Activated effector memory CD4-positive, alpha-beta T cell treated with anti-CD3 and anti-CD28 coated beads, Interleukin-2, amount 50 U/mL, for 16 hours (primary cell): ENCODE measurements at regions not wholly inside any gene's neighbourhood (a gene's known extent, or its start where the extent isn't known, plus 50 kb on each side); places are given as distances from the start of the nearest gene placed in this dataset.

ENCODE experiments used
- DNase-seq: peaks from one replicate; pipeline ENCODE4 v3.0.0-alpha.2; 2020

GRCh38 chr6:105786449-105786848 is 299.7 kb upstream of the PRDM1 start:
- DNase-seq, result no peak

GRCh38 chr6:105785066-105785811 is 300.9 kb upstream of the PRDM1 start:
- DNase-seq, result no peak

DNA sequence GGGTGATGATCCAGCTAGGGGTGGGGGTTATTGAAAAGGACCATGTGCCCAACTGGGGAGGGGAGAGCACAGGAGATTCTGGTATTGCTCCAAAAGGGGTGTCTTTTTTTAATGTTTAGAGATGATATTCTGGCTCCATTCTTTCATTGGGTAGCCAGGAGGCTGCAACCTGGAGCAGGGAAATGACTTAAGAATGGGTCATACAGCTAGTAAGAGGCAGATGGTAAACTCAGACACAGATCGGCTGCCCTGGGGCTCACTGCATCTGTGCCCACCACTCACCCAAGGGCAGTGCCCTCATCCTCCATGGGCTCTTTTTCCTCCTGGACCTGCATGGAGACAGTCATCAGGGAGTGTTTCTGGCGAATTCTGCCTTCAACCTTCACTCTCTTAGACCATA is 302.0 kb upstream of the PRDM1 start:
- DNase-seq, result no peak

DNA sequence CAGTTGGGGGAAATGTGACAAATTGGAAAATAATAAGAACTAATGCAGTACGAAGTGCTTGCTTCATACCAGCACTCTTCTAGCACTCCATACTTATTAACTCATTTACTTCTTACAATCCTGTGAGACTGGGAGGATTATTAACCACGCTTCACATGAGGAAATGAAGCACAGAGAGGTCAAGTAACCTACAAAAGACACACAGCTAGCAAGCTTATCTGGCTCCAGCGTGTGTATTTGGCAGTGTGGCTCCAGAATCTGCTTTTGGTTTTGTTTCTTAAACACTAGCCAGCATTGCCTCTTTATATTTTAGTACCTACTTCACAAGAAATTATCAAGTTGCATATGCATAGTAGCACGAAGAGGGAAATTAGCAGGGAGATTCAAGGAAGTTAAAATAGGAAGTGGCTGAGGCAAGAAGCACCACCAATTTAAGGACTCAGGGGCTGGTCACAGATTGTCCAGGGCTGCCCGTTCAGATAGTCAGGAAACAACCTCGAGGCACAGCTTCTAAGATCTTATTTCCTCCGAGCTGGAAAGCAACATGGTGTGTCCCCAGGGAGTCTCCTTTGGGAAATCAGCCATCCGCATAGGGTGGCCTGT is 302.7 kb upstream of the PRDM1 start:
- no peak for DNase-seq

GRCh38 chr6:105781915-105782314 is 304.2 kb upstream of the PRDM1 start:
- DNase-seq, result no peak

GRCh38 chr6:105781248-105781647 is 304.9 kb upstream of the PRDM1 start:
- DNase-seq, result peak; percentile 88

GRCh38 chr6:105780146-105780860 is 305.8 kb upstream of the PRDM1 start:
- DNase-seq, result no peak

- DNase-seq, result no peak
Observed at GRCh38 chr6:105779110-105779509, 307.0 kb upstream of the PRDM1 start.

GRCh38 chr6:105775095-105775494 is 311.0 kb upstream of the PRDM1 start:
- no peak for DNase-seq

GRCh38 chr6:105774247-105774646 is 311.9 kb upstream of the PRDM1 start:
- DNase-seq, result no peak

GRCh38 chr6:105771313-105771970 is 314.7 kb upstream of the PRDM1 start:
- no peak for DNase-seq

DNA sequence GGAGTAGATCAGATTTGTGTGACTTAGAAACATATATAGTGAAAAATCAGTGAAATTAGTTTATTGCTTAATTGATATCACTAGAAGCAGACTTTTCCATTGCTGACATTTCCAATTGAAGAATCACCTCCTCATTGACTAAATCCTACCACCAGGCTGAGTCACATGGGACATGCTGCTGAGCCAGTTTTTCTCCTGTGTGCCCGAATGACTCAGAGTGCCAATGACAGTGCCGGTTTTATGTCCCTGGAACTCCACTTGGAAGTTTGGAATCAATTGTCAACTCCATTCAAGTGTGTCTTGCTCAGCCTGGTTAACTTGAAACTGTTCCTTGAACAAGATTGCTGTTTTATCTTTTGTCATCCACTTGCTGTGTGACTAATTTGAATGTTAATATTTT is 316.1 kb upstream of the PRDM1 start:
- DNase-seq, result no peak

DNA sequence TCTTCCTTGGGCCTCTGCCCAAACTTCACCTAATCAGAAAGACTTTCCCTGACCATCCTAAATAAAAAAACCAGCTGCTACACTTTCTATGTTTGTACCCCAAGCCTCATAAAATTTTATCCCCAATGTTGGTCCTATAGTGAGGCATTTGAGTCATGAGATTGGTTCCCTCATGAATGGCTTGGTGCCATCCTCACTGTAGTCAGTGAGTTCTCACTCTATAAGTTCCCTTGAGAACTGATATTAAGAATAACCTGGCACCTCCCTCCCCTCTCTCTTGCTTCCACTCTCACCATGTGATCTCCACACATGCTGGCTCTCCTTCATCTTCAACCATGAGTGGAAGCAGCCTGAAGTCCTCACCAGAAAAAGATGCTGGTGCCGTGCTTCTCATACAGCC is 316.9 kb upstream of the PRDM1 start:
- DNase-seq, result no peak

DNA sequence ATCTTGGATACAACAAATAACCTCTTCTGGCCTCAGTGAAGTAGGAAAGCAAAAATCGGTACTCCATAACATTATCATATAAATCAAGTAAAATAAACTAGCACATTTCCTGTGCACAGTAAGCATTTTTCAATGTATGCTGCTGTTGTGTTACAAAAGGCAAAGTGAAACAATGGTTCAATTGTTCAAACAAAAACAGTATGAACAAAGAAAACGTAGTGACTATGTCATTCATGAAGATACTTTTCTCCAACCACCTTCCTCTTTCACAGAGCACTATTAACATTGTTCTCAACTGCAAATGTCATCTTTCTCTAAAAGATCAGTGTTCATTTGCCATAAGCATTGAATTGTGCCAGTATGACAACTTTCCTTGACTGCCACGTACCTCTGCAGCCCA is 318.6 kb upstream of the PRDM1 start:
- DNase-seq, result no peak

DNA sequence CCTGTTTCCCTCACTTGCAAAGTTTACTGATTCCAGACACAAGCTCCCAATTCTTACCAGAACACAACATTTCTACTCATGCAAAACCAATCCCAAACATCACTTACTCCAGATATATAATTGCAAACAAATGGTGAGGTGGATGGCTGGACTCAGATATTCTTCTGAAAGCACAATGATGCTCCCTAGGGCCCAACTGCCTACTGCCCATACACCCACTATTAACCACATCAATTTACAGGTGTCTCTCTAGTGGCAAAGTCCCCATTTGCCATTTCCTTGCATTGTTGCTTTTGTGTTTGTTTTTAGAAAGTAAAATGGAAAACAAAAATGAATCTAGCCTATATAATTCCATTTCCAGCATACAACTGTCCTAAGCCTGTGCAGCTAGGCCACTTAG is 320.9 kb upstream of the PRDM1 start:
- DNase-seq, result no peak

GRCh38 chr6:105764315-105764714 is 321.8 kb upstream of the PRDM1 start:
- no peak for DNase-seq

GRCh38 chr6:105763866-105764265 is 322.3 kb upstream of the PRDM1 start:
- no peak for DNase-seq

- DNase-seq, result no peak
Observed at GRCh38 chr6:105760746-105761145, 325.4 kb upstream of the PRDM1 start.

DNA sequence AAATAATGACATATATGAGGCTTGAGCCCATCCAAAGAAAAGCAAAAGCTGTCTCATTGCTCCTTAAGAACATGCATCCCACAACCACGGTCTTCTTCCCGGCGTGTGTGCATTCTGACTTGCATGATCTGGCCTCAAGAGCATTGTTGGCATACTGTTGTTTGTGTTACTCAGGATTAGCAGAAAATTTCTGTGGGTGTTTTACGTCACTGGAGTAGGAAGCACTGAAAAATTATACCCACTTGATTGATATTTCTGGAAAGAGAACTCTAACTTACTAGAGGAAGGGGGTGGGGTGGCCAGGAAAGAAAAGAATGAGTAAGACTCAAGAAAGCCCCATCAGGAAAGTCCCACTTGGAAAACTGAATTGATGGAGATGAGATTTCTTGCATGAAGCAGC is 326.2 kb upstream of the PRDM1 start:
- no peak for DNase-seq

DNA sequence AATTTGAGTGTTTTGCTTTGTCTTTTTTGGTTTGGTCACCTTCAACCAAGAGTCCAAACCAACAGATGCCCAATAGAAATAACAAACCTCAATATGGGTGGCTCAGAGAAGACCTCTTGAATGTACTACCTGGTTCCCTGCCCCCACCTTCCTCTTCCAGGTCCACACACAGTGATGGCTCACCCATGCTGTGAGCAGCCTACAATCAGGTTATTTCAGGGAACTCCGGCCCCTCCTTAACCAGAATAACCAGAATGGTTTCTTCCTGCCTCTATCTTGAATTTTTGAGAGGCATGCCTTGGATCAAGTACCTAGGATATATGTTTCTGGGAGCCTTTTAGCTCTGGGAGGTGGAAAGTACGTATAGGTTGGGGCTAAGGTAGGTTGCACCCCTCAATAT is 327.1 kb upstream of the PRDM1 start:
- no peak for DNase-seq

DNA sequence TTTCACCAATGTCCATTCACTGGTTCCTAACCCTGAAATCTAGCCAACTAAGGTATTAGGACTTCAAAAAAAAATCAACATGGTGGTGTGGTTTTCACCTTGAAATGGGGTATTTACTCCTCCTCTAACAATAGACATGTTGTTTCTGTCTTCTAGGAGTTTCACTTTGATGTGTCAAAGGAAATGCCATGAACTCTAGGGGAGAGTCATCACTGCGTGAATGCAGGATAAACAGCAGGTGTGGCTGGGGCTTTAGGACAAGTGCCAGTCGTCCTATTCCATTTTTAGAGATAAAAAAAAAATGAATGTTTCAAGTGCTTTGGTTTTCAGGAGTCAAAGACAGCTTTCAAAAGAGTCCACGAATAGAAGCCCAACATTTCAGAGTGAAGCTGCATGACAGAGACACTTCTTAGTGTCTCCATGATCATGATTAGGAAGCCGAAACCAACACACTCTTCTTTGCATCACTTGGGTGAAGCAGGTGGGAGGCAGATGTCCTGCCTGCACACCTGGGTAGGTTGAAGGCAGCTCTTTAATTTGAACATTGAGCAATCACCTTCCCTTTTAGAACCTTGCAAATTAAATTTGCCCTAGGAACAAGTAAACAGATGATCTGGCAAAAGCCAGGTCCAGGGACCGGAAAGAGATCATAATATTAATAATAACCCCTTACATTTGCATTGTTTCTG is 328.5 kb upstream of the PRDM1 start:
- no peak for DNase-seq

DNA sequence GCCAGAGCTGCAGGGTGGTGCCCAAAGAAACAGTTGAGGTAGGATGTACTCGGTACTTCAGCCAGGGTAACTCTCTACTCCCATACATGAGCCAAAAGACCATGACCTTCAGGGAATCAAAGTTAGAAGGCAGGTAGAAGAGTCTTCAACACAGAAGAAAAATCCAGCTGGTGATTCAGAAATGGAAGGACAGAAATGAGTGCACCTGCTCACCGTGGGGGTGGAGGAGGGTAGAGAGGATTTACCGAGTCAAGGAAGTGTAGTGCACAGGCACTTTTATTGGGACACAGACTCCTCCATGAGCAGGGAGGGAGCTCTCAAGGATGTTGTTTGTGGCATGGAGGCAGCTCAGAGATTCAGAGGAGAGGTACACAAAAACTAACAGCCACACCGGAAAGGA is 330.3 kb upstream of the PRDM1 start:
- no peak for DNase-seq

DNA sequence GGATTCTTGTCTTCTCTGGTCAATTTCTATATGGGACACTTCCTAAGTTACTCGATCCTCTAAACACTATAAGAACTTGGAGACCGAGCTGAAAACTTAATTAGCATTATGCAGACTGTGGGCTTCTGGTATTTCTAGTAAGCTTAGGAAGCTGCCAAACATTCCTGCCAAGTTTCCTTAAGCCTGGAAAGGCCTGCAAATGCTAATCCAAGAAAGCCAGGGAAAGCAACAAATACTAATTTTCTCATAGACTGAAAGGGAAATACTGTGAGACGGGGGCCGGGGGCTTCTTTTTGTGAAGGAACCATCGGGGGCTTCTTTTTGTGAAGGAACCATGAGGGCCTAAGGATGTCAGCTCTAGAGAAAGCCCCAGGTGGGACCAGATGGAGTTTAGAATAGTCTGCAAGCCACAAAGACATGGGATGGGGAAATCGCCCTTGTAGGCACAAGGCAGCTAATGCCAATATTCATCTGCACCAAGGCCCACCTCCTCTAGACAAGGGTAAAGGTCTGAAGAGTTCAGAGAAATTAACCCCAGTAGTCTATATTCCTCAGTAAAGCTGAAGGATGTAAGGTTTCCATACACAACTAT is 332.4 kb upstream of the PRDM1 start:
- DNase-seq, result no peak
